SW 1271 (cell line): ENCODE measurements at regions not wholly inside any gene's neighbourhood (a gene's known extent, or its start where the extent isn't known, plus 50 kb on each side); places are given as distances from the start of the nearest gene placed in this dataset.

ENCODE experiments used
- DNase-seq, 2 experiments: peaks; one replicate each; lab custom pipeline; 2025; lab: John Stamatoyannopoulos, UW

- DNase-seq = no peak
Observed at GRCh38 chr21:43302769-43303168, 124.2 kb downstream of the SIK1 start.

- no peak for DNase-seq
Observed at GRCh38 chr21:43302062-43302700, 124.8 kb downstream of the SIK1 start.

- no peak for DNase-seq
Observed at GRCh38 chr21:43301409-43302061, 125.4 kb downstream of the SIK1 start.

- no peak for DNase-seq
Observed at GRCh38 chr21:43300496-43301408, 126.2 kb downstream of the SIK1 start.

- DNase-seq = no peak
Observed at GRCh38 chr21:43299441-43300277, 127.3 kb downstream of the SIK1 start.

GRCh38 chr21:43298546-43299440 is 128.1 kb downstream of the SIK1 start:
- no peak for DNase-seq

GRCh38 chr21:43297989-43298388 is 128.9 kb downstream of the SIK1 start:
- DNase-seq = no peak

- no peak for DNase-seq
Observed at GRCh38 chr21:43297391-43297981, 128.7 kb downstream of the CRYAA start.

- DNase-seq = no peak
Observed at GRCh38 chr21:43295066-43295958, 126.5 kb downstream of the CRYAA start.

- no peak for DNase-seq
Observed at GRCh38 chr21:43294194-43294902, 125.5 kb downstream of the CRYAA start.

- DNase-seq = no peak
Observed at GRCh38 chr21:43292866-43293142, 124.0 kb downstream of the CRYAA start.

- no peak for DNase-seq
Observed at GRCh38 chr21:43292041-43292865, 123.4 kb downstream of the CRYAA start.

GRCh38 chr21:43291347-43291950 is 122.6 kb downstream of the CRYAA start:
- no peak for DNase-seq

GRCh38 chr21:43290421-43291346 is 121.9 kb downstream of the CRYAA start:
- DNase-seq = no peak

GRCh38 chr21:43289966-43290365 is 121.2 kb downstream of the CRYAA start:
- DNase-seq = no peak

GRCh38 chr21:43289442-43289841 is 120.6 kb downstream of the CRYAA start:
- no peak for DNase-seq
